HEK293 (cell line): ENCODE measurements at regions not wholly inside any gene's neighbourhood (a gene's known extent, or its start where the extent isn't known, plus 50 kb on each side); places are given as distances from the start of the nearest gene placed in this dataset.

ENCODE experiments used
- CTCF ChIP-seq: fragments of 450-650 bp; formaldehyde crosslinking; IDR thresholded peaks from 2 replicates; pipeline ENCODE4 v1.5.1; 2016; ENCODE audit warnings: missing biosample characterization, missing genetic modification characterization
- OSR2 ChIP-seq: fragments of 450-650 bp; formaldehyde crosslinking; IDR thresholded peaks from 2 replicates; pipeline ENCODE4 v1.5.1; 2016; ENCODE audit warnings: missing biosample characterization, missing genetic modification characterization
- PATZ1 ChIP-seq: fragments of 450-650 bp; formaldehyde crosslinking; IDR thresholded peaks from 2 replicates; pipeline ENCODE4 v1.5.1; 2016; ENCODE audit warnings: missing biosample characterization, missing genetic modification characterization
- SP2 ChIP-seq: fragments of 450-650 bp; formaldehyde crosslinking; IDR thresholded peaks from 2 replicates; pipeline ENCODE4 v1.5.1; 2016; ENCODE audit warnings: missing biosample characterization, missing genetic modification characterization
- ZNF121 ChIP-seq: fragments of 450-650 bp; formaldehyde crosslinking; IDR thresholded peaks from 2 replicates; pipeline ENCODE4 v1.5.1; 2016; ENCODE audit warnings: missing biosample characterization, missing genetic modification characterization
- ZNF24 ChIP-seq: fragments of 450-650 bp; formaldehyde crosslinking; IDR thresholded peaks from 2 replicates; pipeline ENCODE4 v1.5.1; 2016; ENCODE audit warnings: missing biosample characterization, missing genetic modification characterization
- ZNF274 ChIP-seq, 2 experiments: fragments of 200-500 bp in 1 of 2; fragments of 450-650 bp in 1 of 2; sonication (Bioruptor generic) in 1 of 2; formaldehyde crosslinking in 1 of 2; IDR thresholded peaks; 2 replicates each; pipeline versions ENCODE4 v1.5.1 to v1.6.1; 2014 to 2016; ENCODE audit warnings: borderline replicate concordance in 1 of 2, inconsistent platforms in 1 of 2, low read length in 1 of 2, missing biosample characterization in 1 of 2, missing genetic modification characterization in 1 of 2
- TF ChIP-seq, protein P1 (sequence below): fragments of 450-650 bp; formaldehyde crosslinking; IDR thresholded peaks from 2 replicates; pipeline ENCODE4 v1.5.1; 2016; ENCODE audit warnings: missing biosample characterization, missing genetic modification characterization

DNA sequence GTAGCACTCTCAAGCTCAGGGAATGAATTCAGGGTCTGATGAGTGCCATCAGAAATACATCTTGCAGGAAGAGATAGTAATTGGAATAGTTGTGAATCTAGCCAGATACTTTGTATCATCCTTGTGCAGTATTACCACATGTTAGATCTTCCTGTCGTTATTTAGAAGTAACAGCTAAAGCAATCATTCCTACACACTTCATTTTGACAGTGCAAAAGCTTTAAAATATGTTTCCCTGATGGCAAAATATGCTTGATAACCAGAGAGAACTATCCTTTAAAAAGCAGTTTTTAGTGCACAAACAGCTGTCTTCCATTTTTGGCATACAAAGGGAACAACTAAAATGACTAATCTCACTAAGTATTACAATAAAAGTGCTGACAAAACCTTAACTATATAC lies 149.5 kb upstream of the SLC38A2 start:
- TF ChIP-seq ZNF121 = no peak
- no peak for TF ChIP-seq CTCF (tag by site-specific recombination)
- no peak for TF ChIP-seq ZNF24
- TF ChIP-seq ZNF274 (IDR thresholded peaks at IDR 0.05; ENCODE audit: low read length) = no peak
- no peak for TF ChIP-seq ZNF274 (tag by site-specific recombination; IDR thresholded peaks at IDR 0.05; ENCODE audit: borderline replicate concordance)
- TF ChIP-seq, protein P1, sequence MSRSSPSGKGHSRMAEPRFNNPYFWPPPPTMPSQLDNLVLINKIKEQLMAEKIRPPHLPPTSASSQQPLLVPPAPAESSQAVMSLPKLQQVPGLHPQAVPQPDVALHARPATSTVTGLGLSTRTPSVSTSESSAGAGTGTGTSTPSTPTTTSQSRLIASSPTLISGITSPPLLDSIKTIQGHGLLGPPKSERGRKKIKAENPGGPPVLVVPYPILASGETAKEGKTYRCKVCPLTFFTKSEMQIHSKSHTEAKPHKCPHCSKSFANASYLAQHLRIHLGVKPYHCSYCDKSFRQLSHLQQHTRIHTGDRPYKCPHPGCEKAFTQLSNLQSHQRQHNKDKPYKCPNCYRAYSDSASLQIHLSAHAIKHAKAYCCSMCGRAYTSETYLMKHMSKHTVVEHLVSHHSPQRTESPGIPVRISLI = no peak
- no peak for TF ChIP-seq PATZ1 (tag by site-specific recombination)
- no peak for TF ChIP-seq SP2 (tag by site-specific recombination)
- no peak for TF ChIP-seq OSR2 (tag by site-specific recombination)
